LNCaP clone FGC (cell line): ENCODE measurements at regions not wholly inside any gene's neighbourhood (a gene's known extent, or its start where the extent isn't known, plus 50 kb on each side); places are given as distances from the start of the nearest gene placed in this dataset.
"Not testable (repeated sequence)": the region's sequence is repeated elsewhere in the genome, so short reads cannot be mapped to it uniquely, and the experiment has no call there.

Experiments used
- DNase-seq: peaks from one replicate; pipeline ENCODE4 v3.0.0-alpha.2; 2011; ENCODE audit warnings: low read depth
- H3K4me3 ChIP-seq: 2 replicates; pipeline ENCODE4 v1.5.1; 2011; ENCODE audit warnings: mild to moderate bottlenecking, low read depth, low read length, control low read depth
- TF ChIP-seq, protein P1 (sequence below): IDR thresholded peaks from 2 replicates; pipeline ENCODE4 v1.5.1; 2012; ENCODE audit warnings: mild to moderate bottlenecking; ENCODE audit not compliant: control insufficient read depth, insufficient read depth; ENCODE audit errors: extremely low read depth

DNA sequence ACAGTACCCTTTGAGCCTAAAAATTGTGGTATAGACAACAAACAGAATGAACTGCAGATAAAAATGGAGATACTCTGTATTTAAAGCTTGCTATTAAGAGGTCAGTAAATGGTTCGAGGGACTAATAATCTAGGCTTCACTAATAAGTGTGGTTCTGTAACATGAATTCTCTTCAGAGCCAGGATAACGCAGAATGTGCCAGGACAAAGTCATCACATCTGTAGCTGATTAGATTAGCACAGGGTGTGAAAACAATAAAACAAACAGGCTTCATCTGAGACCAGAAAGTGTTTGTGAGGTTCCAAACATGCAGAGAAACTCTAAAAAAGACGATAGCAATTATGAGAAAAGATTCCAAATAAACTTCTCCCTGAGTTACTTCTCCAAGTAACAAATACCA, 89.1 kb upstream of the LUZP2 start:
- DNase-seq: no peak
- no peak overlapping the region for H3K4me3 ChIP-seq
- TF ChIP-seq, protein P1, sequence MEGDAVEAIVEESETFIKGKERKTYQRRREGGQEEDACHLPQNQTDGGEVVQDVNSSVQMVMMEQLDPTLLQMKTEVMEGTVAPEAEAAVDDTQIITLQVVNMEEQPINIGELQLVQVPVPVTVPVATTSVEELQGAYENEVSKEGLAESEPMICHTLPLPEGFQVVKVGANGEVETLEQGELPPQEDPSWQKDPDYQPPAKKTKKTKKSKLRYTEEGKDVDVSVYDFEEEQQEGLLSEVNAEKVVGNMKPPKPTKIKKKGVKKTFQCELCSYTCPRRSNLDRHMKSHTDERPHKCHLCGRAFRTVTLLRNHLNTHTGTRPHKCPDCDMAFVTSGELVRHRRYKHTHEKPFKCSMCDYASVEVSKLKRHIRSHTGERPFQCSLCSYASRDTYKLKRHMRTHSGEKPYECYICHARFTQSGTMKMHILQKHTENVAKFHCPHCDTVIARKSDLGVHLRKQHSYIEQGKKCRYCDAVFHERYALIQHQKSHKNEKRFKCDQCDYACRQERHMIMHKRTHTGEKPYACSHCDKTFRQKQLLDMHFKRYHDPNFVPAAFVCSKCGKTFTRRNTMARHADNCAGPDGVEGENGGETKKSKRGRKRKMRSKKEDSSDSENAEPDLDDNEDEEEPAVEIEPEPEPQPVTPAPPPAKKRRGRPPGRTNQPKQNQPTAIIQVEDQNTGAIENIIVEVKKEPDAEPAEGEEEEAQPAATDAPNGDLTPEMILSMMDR: no peak

DNA sequence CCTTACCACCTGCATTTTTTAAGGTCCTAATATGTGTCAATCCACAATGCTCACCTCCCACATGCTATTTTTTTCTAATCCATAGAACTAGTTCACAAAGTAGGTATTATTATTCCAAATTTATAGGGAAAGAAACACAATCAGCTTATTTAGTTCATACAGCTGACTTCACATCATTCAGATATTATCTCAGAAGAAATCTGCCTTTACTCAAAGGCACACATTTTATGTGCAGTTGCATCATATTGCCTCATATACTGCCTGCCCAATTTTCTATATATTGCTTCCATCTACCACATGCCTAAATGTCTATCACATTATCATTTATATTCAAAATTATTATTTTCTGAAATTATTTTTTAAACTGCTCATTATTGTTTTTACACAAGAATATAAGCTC, 88.7 kb upstream of the LUZP2 start:
- H3K4me3 ChIP-seq: no peak overlapping the region
- TF ChIP-seq, protein P1: no peak
- DNase-seq: no peak

DNA sequence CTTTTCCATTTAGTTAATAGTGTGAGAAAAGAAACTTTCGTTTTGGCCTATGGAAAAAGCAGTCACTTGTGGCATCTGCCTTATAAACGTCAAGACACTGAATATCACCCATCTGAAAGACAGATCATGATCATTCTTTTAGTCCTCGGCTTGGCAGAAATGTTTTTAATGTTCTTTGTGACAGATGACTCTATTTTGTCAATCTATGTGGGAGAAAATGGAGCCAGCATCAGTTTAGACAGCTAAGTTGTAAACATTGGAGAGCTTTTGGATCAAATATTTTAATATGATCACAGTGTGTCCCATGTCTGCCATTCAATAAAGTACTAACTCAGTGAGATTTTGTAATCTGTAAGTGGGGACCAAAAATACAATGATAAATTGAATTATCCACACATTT, 85.1 kb upstream of the LUZP2 start:
- DNase-seq: no peak
- H3K4me3 ChIP-seq: no peak overlapping the region
- TF ChIP-seq, protein P1: no peak

DNA sequence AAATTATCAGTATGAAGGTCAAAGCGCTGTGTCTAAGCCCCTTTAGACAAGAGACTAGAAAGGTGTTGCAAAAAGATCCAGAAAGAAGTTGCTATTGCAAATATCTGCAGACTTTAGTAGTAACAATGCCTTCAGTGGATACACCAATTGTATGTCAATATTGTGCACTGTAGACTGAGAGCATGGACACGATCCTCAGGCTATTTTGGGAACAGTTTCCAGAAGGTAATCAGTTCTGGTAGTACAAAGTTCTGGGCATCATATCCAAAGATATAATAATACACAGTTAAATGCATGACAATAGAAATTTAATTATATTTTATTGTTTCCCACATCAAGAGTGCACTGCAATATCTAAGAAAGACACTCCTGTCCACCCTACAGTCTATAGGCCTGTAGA, 84.1 kb upstream of the LUZP2 start:
- H3K4me3 ChIP-seq: no peak overlapping the region
- no peak for DNase-seq
- TF ChIP-seq, protein P1: no peak

DNA sequence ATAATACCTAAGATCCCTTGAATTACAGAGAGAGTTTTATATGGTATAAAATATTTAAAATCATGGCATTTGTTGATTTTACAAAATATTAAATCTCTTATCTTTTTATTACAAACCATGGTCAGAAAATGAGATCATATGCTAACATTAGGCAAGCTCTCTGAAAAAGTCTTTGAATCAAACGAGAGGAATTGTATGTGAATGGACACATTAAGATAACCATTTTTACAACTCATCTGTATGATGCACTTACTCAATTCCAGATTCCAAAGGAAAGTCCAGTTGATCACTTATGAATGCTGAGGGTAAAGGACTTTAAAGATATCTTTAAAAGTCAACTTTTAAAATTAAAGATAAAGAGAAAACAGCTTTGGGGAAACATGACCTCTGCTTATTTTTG, 83.5 kb upstream of the LUZP2 start:
- no peak for DNase-seq
- TF ChIP-seq, protein P1: no peak
- no peak overlapping the region for H3K4me3 ChIP-seq

DNA sequence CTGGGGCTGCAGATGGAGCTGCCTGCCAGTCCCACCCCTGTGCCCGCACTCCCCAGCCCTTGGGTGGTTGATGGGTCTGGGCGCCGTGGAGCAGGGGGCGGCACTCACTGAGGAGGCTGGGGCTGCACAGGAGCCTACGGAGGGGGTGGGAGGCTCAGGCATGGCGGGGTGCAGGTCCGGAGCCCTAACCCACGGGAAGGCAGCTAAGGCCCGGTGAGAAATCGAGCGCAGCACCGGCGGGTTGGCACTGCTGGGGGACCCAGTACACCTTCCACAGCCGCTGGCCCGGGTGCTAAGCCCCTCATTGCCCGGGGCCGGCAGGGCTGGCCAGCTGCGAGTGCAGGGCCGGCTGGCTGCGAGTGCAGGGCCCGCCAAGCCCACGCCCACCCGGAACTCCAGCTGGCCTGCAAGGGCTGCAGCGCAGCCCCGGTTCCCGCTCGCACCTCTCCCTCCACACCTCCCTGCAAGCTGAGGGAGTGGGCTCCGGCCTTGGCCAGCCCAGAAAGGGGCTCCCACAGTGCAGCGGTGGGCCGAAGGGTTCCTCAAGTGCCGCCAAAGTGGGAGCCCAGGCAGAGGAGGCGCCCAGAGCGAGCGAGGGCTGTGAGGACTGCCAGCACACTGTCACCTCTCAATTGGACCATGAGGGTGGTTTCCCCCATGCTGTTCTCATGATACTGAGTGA, 80.8 kb upstream of the LUZP2 start:
- DNase-seq, H3K4me3 ChIP-seq: not testable (repeated sequence)

DNA sequence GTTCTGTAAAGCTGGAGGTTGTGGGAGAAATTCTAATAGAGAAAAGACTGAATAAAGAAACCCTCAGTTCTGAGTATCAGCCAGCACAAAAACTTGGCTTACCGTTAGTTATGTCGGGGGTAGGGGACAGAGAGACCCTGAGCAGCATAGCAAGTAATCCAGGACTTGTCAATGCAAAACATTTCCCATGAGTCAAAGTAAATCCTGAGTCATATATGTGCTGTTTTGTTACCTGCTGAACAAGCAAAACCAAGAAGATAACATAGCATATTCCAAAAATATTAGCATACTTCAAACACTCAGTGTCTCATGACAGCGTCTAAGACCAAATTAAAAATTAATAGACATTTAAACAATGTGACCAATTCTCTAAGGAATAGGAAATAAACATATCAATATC, 75.1 kb upstream of the LUZP2 start:
- TF ChIP-seq, protein P1: no peak
- no peak for DNase-seq
- H3K4me3 ChIP-seq: no peak overlapping the region
